Activated CD8-positive, alpha-beta T cell treated with anti-CD3 and anti-CD28 coated beads, Interleukin-2, amount 10 ng/mL, durations not matched to agents 7 days and 5 days (primary cell): ENCODE measurements at regions not wholly inside any gene's neighbourhood (a gene's known extent, or its start where the extent isn't known, plus 50 kb on each side); places are given as distances from the start of the nearest gene placed in this dataset.

Experiments used
- ATAC-seq: fragments of 150-1000 bp; cut with Tn5 transposase; one replicate; pipeline ENCODE4 v1.10.0; 2021; ENCODE audit warnings: moderate library complexity
- CTCF ChIA-PET: fragments of 350-600 bp; sonication (Branson Sonifier 250); formaldehyde crosslinking; loops from one replicate; lab custom pipeline; 2021; ENCODE audit warnings: antibody characterized with exemption; lab: Charles Lee
- POLR2A ChIA-PET: fragments of 350-600 bp; sonication (Branson Sonifier 250); formaldehyde crosslinking; loops from one replicate; lab custom pipeline; 2021; ENCODE audit warnings: antibody characterized with exemption; lab: Charles Lee
- DNase-seq: peaks from one replicate; pipeline ENCODE4 v3.0.0-alpha.2; 2020
- H3K27ac Mint-ChIP-seq: one replicate; pipeline ENCODE4 v1.8.0; 2021; ENCODE audit warnings: mild to moderate bottlenecking, mixed read lengths
- H3K27me3 Mint-ChIP-seq: one replicate; pipeline ENCODE4 v1.8.0; 2021; ENCODE audit warnings: low read depth, mixed read lengths
- H3K36me3 Mint-ChIP-seq: one replicate; pipeline ENCODE4 v1.8.0; 2021; ENCODE audit warnings: low read depth, mixed read lengths
- H3K4me1 Mint-ChIP-seq: one replicate; pipeline ENCODE4 v1.8.0; 2021; ENCODE audit warnings: low read depth, mixed read lengths
- H3K4me3 Mint-ChIP-seq: one replicate; pipeline ENCODE4 v1.8.0; 2021; ENCODE audit warnings: mild to moderate bottlenecking, mixed read lengths
- H3K9me3 Mint-ChIP-seq: one replicate; pipeline ENCODE4 v1.8.0; 2022; ENCODE audit warnings: mixed read lengths; ENCODE audit not compliant: insufficient read depth

DNA sequence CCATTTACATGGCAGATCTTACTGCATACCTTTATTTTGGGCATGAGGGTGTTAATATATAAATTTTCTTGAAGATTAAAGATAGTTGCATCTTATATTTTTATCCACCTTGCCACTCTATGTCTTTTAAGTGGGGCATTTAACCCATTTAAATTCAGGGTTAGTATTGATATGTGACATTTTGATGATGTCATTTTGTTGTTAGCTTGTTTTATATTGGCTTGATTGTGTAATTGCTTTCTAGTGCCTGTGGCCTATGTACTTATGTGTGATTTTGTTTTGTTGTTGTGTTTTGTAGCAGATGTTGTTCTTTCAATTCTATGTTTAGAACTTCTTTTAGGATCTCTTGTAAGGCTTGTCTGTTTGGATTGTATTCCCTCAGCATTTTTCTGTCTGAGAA is 939.9 kb upstream of the CDH9 start:
- Mint-ChIP-seq H3K4me1 (no peaks in the 10 kb centered on the region), H3K27ac (no peak overlapping the region), H3K9me3 (peaks cover 30% of the 10 kb centered on the region), H3K4me3 (no peak overlapping the region), H3K27me3 (no peaks in the 10 kb centered on the region), H3K36me3 (no peaks in the 10 kb centered on the region)
- ATAC-seq: no peak
- POLR2A ChIA-PET: no interaction called here
- DNase-seq: no peak
- CTCF ChIA-PET: no interaction called here

DNA sequence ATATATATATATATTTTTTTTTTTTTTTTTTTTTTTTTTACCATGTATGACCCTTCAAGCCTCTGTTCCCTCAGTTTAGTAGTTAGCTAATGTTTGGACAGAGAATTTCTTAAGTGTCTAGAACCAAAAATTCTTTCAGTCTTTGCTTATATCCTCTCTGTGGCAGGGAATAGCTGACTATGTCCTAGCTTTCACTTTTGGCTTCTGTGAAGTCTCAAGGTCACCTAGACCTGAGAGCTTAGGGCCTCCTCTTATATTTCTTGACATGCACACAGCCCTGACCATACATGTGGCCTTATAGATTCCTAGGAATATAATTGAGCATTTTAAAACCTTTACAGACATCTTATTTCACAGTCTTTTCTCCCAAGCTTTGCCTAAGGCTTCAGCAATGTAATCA is 930.8 kb upstream of the CDH9 start:
- DNase-seq (no peak), ATAC-seq (no peak)
- H3K36me3 Mint-ChIP-seq: no peaks in the 10 kb centered on the region
- no peak overlapping the region for H3K4me3 Mint-ChIP-seq
- H3K27me3 Mint-ChIP-seq: no peaks in the 10 kb centered on the region
- H3K4me1 Mint-ChIP-seq: no peaks in the 10 kb centered on the region
- ChIA-PET POLR2A (no interaction called here), CTCF (no interaction called here)
- no peak overlapping the region for H3K27ac Mint-ChIP-seq
- H3K9me3 Mint-ChIP-seq: no peaks in the 10 kb centered on the region

DNA sequence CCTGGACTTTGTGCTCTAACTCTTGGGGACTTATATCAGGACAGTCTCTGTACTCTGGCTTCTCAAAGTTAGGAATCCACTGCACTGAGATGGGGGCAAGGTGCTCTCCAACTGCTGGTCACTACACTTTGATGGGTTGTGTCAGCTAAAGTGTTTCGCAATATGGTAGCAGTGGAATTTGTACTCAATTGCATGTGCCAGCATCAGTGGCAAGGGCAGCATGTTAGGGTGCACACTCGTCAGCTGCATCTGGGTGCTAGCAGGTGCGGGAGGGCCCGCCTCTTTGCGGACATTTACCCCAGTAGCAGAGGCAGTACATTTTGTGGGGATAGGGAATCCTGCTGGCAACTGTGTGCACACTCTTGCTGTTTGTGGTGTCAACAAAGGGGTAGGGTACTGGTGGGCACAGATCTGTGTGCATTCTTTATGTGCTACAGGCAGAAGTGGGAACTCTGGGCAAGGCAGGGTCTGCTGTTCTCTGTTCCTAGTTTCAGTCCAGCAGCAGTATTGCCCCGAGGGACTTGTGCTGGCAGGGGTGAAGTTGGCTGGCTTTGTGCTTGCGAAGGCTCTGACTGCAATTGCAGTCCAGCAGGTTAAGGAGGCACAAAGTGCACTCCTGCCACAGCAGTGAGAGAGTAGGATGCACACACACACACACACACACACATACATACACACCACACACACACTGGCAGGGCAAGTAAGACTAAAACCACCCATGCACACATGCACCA is 924.8 kb upstream of the CDH9 start:
- Mint-ChIP-seq H3K4me1 (no peaks in the 10 kb centered on the region), H3K36me3 (no peaks in the 10 kb centered on the region), H3K9me3 (peaks cover 26% of the 10 kb centered on the region), H3K27ac (no peak overlapping the region), H3K27me3 (no peaks in the 10 kb centered on the region), H3K4me3 (no peak overlapping the region)
- ChIA-PET POLR2A (no interaction called here), CTCF (no interaction called here)
- DNase-seq (no peak), ATAC-seq (no peak)

DNA sequence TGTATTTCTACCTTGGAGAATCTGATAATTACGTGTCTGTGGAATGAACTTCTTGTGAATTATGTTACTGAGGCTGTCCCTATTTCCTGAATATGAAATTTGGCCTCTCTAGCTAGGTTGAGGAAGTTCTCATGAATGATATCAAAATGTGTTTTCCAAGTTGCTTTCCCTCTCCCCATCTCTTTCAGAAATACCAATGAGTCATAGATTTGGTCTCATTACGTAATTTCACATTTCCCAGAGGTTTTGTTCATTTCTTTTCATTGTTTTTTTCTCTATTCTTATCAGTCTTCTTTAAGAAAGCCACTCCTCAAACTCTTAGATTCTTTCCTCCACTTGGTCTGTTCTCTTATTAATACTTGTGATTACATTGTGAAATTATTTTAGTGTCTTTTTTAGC is 923.8 kb upstream of the CDH9 start:
- Mint-ChIP-seq H3K27ac (no peak overlapping the region), H3K27me3 (no peaks in the 10 kb centered on the region), H3K4me1 (no peaks in the 10 kb centered on the region), H3K9me3 (peaks cover 28% of the 10 kb centered on the region), H3K4me3 (no peak overlapping the region), H3K36me3 (no peaks in the 10 kb centered on the region)
- ChIA-PET POLR2A (no interaction called here), CTCF (no interaction called here)
- DNase-seq (no peak), ATAC-seq (no peak)

DNA sequence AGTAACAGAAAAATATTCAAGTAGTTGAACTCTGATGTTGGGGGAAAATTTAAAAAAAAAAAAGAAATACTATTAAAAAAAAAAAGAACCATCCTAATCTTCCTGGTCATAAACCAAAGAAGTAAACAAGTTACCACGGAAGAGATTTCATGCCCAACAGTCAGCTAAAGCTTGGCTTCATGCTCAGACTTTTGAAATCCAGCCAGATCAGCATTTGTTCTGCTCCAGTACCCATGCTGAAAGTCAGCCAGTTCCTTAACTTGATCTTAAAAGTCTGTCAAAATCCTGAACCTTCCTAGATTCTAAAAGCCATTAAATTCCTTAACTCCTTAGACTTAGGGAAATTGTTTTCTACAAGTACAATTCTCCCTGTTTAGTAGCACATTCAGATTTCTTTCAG is 908.7 kb upstream of the CDH9 start:
- no peaks in the 10 kb centered on the region for H3K36me3 Mint-ChIP-seq
- ChIA-PET CTCF (no interaction called here), POLR2A (no interaction called here)
- H3K27ac Mint-ChIP-seq: no peak overlapping the region
- no peak for ATAC-seq
- no peak overlapping the region for H3K4me3 Mint-ChIP-seq
- no peaks in the 10 kb centered on the region for H3K27me3 Mint-ChIP-seq
- peaks cover 19% of the 10 kb centered on the region for H3K9me3 Mint-ChIP-seq
- DNase-seq: no peak
- H3K4me1 Mint-ChIP-seq: no peaks in the 10 kb centered on the region

DNA sequence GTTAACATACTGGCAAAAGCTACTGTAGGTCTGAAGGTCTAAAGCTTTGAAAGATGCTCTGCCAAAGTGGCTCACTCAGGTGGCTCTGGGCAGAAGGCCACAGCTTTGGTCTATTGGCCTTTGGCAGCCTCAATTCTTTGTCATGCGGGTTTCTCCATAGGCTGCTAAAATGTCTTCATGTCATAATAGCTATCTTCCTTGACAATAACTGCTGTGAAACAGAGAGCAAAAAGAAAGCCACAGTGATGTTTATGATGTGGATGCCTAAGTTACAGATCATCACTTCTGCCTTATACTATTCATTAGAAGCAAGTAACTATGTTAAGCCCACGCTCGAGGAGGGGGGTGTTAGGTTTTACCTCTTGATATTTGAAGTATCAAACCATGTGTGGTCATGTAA is 906.1 kb upstream of the CDH9 start:
- ATAC-seq: no peak
- H3K27ac Mint-ChIP-seq: no peak overlapping the region
- POLR2A ChIA-PET: no interaction called here
- no peak for DNase-seq
- H3K27me3 Mint-ChIP-seq: no peaks in the 10 kb centered on the region
- no peaks in the 10 kb centered on the region for H3K36me3 Mint-ChIP-seq
- H3K4me1 Mint-ChIP-seq: no peaks in the 10 kb centered on the region
- H3K4me3 Mint-ChIP-seq: no peak overlapping the region
- H3K9me3 Mint-ChIP-seq: peaks cover 20% of the 10 kb centered on the region
- CTCF ChIA-PET: no interaction called here

DNA sequence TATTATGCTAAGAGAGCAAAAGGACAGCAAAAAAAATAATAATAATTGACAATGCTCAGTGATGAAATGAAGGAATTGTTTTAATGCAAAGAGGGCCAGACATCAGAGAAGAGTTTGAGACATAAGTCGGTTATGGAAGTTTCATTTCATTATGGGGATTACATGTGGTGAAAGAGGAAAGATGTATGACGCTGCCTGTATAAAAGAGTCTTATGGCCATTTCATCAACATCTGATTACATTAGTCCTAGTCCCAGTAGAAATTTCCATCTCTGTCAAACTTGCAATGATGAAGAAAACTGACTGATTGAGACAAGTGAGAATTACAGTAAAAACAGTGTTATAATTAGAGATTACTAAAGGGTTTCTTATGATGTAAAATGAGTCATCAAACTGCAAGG is 900.6 kb upstream of the CDH9 start:
- H3K9me3 Mint-ChIP-seq: peaks cover 36% of the 10 kb centered on the region
- H3K4me1 Mint-ChIP-seq: no peaks in the 10 kb centered on the region
- no peak overlapping the region for H3K27ac Mint-ChIP-seq
- no peaks in the 10 kb centered on the region for H3K36me3 Mint-ChIP-seq
- CTCF ChIA-PET: no interaction called here
- H3K27me3 Mint-ChIP-seq: no peaks in the 10 kb centered on the region
- POLR2A ChIA-PET: no interaction called here
- no peak for ATAC-seq
- no peak overlapping the region for H3K4me3 Mint-ChIP-seq
- DNase-seq: no peak

DNA sequence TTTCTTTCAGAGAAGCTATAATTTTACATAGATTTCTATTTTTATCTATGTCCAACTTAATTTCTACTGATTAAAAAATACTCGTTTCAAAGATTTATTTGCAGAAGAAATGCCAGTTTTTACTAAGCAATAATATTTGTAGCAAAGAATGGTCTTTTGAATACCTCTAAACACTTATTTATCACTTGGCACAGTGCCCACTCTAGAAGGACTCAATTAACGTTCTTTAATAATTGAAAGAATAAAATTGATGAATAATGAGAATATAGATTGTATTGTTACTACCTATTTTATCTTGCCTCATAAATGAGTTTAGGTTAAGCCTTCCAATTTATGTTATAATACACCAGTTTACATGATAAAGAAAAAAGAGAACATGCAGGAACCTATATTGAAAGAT is 889.7 kb upstream of the CDH9 start:
- DNase-seq (no peak), ATAC-seq (no peak)
- Mint-ChIP-seq H3K4me3 (no peak overlapping the region), H3K27ac (no peak overlapping the region), H3K27me3 (no peaks in the 10 kb centered on the region), H3K36me3 (no peaks in the 10 kb centered on the region), H3K9me3 (peaks cover 10% of the 10 kb centered on the region), H3K4me1 (no peaks in the 10 kb centered on the region)
- ChIA-PET CTCF (no interaction called here), POLR2A (no interaction called here)

DNA sequence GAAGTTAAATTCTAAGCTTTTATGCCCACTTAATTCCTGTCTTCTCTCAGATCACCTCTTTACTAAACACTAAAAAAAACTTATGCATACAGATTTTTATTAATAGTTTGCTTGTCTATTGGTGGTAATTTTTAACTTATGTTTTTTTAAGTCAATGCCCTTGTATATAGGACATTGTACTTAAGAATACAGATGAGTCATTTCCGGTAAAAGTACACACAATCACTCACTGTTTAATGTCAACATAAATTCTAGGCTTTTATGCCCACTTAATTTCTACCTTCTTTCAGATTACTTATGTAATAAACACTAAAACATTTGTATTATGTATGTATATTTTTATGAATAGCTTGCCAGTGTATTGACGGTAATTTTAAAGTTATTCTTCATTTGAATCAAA is 872.8 kb upstream of the CDH9 start:
- DNase-seq: no peak
- Mint-ChIP-seq H3K27ac (no peak overlapping the region), H3K27me3 (no peaks in the 10 kb centered on the region), H3K9me3 (peaks cover 16% of the 10 kb centered on the region), H3K4me1 (no peaks in the 10 kb centered on the region), H3K4me3 (no peak overlapping the region), H3K36me3 (no peaks in the 10 kb centered on the region)
- no peak for ATAC-seq
- ChIA-PET POLR2A (no interaction called here), CTCF (no interaction called here)

DNA sequence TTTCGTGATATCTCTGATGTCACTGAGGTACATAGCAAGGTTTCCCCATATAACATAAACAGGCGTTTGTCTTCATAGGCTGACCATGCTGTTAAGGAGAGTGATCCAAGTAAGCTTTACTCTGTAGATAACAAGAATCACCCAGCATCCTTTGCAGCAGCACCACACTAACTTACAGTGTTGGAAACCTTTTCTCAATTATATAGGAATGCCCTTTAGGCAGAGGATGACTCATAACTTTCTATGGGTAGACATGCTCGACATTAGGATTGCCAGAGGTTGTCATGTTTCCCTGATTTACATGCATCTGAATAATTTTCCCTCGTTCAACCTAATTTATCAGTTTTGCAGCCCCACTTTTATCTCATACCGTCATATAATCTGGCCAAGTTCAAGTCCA is 870.0 kb upstream of the CDH9 start:
- Mint-ChIP-seq H3K9me3 (peaks cover 20% of the 10 kb centered on the region), H3K4me1 (no peaks in the 10 kb centered on the region), H3K36me3 (no peaks in the 10 kb centered on the region), H3K27ac (no peak overlapping the region), H3K4me3 (no peak overlapping the region), H3K27me3 (no peaks in the 10 kb centered on the region)
- ChIA-PET POLR2A (interaction anchor here (0.6 kb wide), 1 partner anchor 455 kb away, joined by 3 read pairs; no protein-coding TSS in a partner anchor), CTCF (no interaction called here)
- DNase-seq (no peak), ATAC-seq (no peak)

DNA sequence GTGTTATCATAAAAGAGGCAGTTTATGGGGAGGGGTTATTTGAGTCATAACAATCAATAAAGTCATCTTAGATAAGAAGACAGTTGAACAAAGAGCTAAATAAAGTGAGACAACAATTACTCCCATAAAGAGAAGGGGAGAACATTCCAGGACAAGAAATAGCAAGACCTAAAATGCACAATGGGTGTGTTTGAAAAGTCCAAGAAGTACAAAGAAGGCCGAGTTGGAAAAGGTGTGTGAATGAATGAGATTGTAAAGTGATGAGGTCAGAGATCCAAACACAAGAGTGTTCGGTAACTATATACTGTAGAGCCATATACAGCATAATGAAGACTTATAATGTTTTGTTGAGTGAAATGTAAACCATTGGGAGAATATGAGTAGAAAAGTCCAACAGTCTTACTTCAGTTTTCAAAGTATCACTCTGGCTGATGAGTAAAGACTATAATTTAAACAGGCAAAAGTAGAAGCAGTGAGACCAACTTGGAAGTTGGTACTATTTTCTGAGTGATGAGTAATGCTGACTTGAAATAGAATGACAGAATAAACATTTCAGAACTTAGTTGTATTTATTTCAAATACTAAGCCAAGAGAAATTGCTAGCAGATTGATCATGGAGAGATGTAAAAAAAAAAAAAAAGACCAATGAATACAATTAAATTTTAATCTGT is 868.7 kb upstream of the CDH9 start:
- H3K36me3 Mint-ChIP-seq: no peaks in the 10 kb centered on the region
- H3K27ac Mint-ChIP-seq: no peak overlapping the region
- H3K4me3 Mint-ChIP-seq: no peak overlapping the region
- no peak for ATAC-seq
- H3K9me3 Mint-ChIP-seq: peaks cover 23% of the 10 kb centered on the region
- ChIA-PET CTCF (no interaction called here), POLR2A (no interaction called here)
- H3K27me3 Mint-ChIP-seq: no peaks in the 10 kb centered on the region
- H3K4me1 Mint-ChIP-seq: no peaks in the 10 kb centered on the region
- no peak for DNase-seq

DNA sequence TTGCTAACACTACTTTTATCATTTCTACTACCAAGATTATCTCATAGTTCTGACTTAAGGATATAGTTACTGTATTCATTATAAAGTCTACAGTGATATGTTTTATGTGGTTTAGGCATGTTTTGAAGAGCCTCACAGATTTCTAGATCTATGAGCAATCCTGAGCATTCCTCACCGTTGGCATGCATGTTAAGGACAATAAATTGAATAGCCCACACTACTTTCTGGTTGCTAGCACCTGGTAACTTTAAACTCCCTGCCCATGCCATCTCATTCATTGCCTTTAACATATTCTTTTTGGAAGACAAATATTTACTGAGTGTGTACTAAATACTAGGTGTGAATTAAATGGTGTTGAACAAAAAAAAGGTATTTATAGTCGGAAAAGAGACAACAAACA is 868.1 kb upstream of the CDH9 start:
- no peaks in the 10 kb centered on the region for H3K36me3 Mint-ChIP-seq
- H3K4me3 Mint-ChIP-seq: no peak overlapping the region
- ChIA-PET CTCF (no interaction called here), POLR2A (no interaction called here)
- H3K9me3 Mint-ChIP-seq: peaks cover 23% of the 10 kb centered on the region
- no peaks in the 10 kb centered on the region for H3K27me3 Mint-ChIP-seq
- DNase-seq (no peak), ATAC-seq (no peak)
- no peaks in the 10 kb centered on the region for H3K4me1 Mint-ChIP-seq
- H3K27ac Mint-ChIP-seq: no peak overlapping the region

DNA sequence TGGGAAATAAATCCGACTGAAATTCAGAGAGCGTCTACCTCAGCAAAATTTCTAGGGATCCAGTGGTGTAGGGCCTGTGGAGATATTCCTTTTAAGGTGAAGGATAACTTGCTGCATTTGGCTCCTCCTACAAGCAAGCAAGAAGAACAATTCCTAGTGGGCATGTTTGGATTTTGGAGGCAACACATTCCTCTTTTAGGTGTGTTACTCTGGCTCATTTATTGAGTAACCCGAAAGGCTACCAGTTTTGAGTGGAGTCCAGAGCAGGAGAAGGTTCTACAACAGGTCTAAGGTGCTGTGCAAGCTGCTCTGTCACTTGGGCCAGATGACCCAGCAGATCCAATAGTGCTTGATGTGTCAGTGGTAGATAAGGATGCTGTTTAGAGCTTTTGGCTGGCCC is 862.4 kb upstream of the CDH9 start:
- Mint-ChIP-seq H3K27ac (no peak overlapping the region), H3K9me3 (peaks cover 3% of the 10 kb centered on the region), H3K4me1 (no peaks in the 10 kb centered on the region), H3K36me3 (no peaks in the 10 kb centered on the region), H3K27me3 (no peaks in the 10 kb centered on the region), H3K4me3 (no peak overlapping the region)
- ChIA-PET POLR2A (no interaction called here), CTCF (no interaction called here)
- no peak for ATAC-seq
- DNase-seq: no peak
